Rectal smooth muscle tissue (tissue), 1 donor: ENCODE measurements at regions not wholly inside any gene's neighbourhood (a gene's known extent, or its start where the extent isn't known, plus 50 kb on each side); places are given as distances from the start of the nearest gene placed in this dataset.

Experiments used
- H3K27ac ChIP-seq: one replicate; pipeline ENCODE4 v1.7.0; 2013; ENCODE audit warnings: low read depth, low read length, inconsistent platforms
- H3K27me3 ChIP-seq: one replicate; pipeline ENCODE4 v1.7.0; 2013; ENCODE audit warnings: low read length; ENCODE audit not compliant: control insufficient read depth, insufficient read depth
- H3K36me3 ChIP-seq: one replicate; pipeline ENCODE4 v1.7.0; 2013; ENCODE audit warnings: low read length; ENCODE audit not compliant: control insufficient read depth, insufficient read depth
- H3K4me1 ChIP-seq: one replicate; pipeline ENCODE4 v1.7.0; 2013; ENCODE audit warnings: low read length; ENCODE audit not compliant: control insufficient read depth, insufficient read depth
- H3K4me3 ChIP-seq: one replicate; pipeline ENCODE4 v1.7.0; 2013; ENCODE audit warnings: low read length
- H3K9ac ChIP-seq: one replicate; pipeline ENCODE4 v1.7.0; 2013; ENCODE audit warnings: low read length

GRCh38 chr12:91434081-91434480 lies 251.5 kb upstream of the DCN start:
- Histone ChIP-seq H3K27ac (no peak overlapping the region), H3K36me3 (no peaks in the 10 kb centered on the region), H3K9ac (no peak overlapping the region), H3K27me3 (no peaks in the 10 kb centered on the region), H3K4me3 (no peak overlapping the region), H3K4me1 (no peaks in the 10 kb centered on the region)

- H3K9ac ChIP-seq = no peak overlapping the region
- no peaks in the 10 kb centered on the region for H3K27me3 ChIP-seq
- H3K4me1 ChIP-seq = no peaks in the 10 kb centered on the region
- H3K4me3 ChIP-seq = no peak overlapping the region
- no peaks in the 10 kb centered on the region for H3K36me3 ChIP-seq
- no peak overlapping the region for H3K27ac ChIP-seq
Measured at GRCh38 chr12:91432755-91433154, 250.1 kb upstream of the DCN start.

- no peaks in the 10 kb centered on the region for H3K4me1 ChIP-seq
- H3K27me3 ChIP-seq = no peaks in the 10 kb centered on the region
- H3K4me3 ChIP-seq = no peak overlapping the region
- no peak overlapping the region for H3K27ac ChIP-seq
- no peaks in the 10 kb centered on the region for H3K36me3 ChIP-seq
- H3K9ac ChIP-seq = no peak overlapping the region
Measured at GRCh38 chr12:91432089-91432488, 249.5 kb upstream of the DCN start.

- Histone ChIP-seq H3K4me1 (no peaks in the 10 kb centered on the region), H3K9ac (no peak overlapping the region), H3K4me3 (no peak overlapping the region), H3K27ac (no peak overlapping the region), H3K27me3 (no peaks in the 10 kb centered on the region), H3K36me3 (no peaks in the 10 kb centered on the region)
Measured at GRCh38 chr12:91424506-91424905, 241.9 kb upstream of the DCN start.

GRCh38 chr12:91423693-91424050 lies 241.1 kb upstream of the DCN start:
- Histone ChIP-seq H3K36me3 (no peaks in the 10 kb centered on the region), H3K27ac (no peak overlapping the region), H3K9ac (no peak overlapping the region), H3K4me3 (no peak overlapping the region), H3K27me3 (no peaks in the 10 kb centered on the region), H3K4me1 (no peaks in the 10 kb centered on the region)

- no peak overlapping the region for H3K4me3 ChIP-seq
- H3K27me3 ChIP-seq = no peaks in the 10 kb centered on the region
- H3K9ac ChIP-seq = no peak overlapping the region
- no peak overlapping the region for H3K27ac ChIP-seq
- no peaks in the 10 kb centered on the region for H3K36me3 ChIP-seq
- H3K4me1 ChIP-seq = no peaks in the 10 kb centered on the region
Measured at GRCh38 chr12:91422811-91423692, 240.4 kb upstream of the DCN start.

- Histone ChIP-seq H3K4me1 (no peaks in the 10 kb centered on the region), H3K9ac (no peak overlapping the region), H3K27ac (no peak overlapping the region)
Measured at GRCh38 chr12:91422127-91422526, 239.5 kb upstream of the DCN start.

GRCh38 chr12:91419809-91420208 lies 237.2 kb upstream of the DCN start:
- Histone ChIP-seq H3K4me1 (no peaks in the 10 kb centered on the region), H3K36me3 (no peaks in the 10 kb centered on the region), H3K27me3 (no peaks in the 10 kb centered on the region), H3K9ac (no peak overlapping the region), H3K4me3 (no peak overlapping the region), H3K27ac (no peak overlapping the region)

More at GRCh38 chr12:91422127-91422526, 239.5 kb upstream of the DCN start:
- Histone ChIP-seq H3K27me3 (no peaks in the 10 kb centered on the region), H3K4me3 (no peak overlapping the region), H3K36me3 (no peaks in the 10 kb centered on the region)

GRCh38 chr12:91418221-91419090 lies 235.8 kb upstream of the DCN start:
- Histone ChIP-seq H3K4me3 (no peak overlapping the region), H3K36me3 (no peaks in the 10 kb centered on the region), H3K27me3 (no peaks in the 10 kb centered on the region), H3K27ac (no peak overlapping the region), H3K4me1 (no peaks in the 10 kb centered on the region), H3K9ac (no peak overlapping the region)

- Histone ChIP-seq H3K27ac (no peak overlapping the region), H3K4me3 (no peak overlapping the region), H3K4me1 (no peaks in the 10 kb centered on the region), H3K36me3 (no peaks in the 10 kb centered on the region), H3K9ac (no peak overlapping the region), H3K27me3 (no peaks in the 10 kb centered on the region)
Measured at GRCh38 chr12:91417650-91418049, 235.0 kb upstream of the DCN start.

- no peak overlapping the region for H3K4me3 ChIP-seq
- H3K36me3 ChIP-seq = no peaks in the 10 kb centered on the region
- no peaks in the 10 kb centered on the region for H3K4me1 ChIP-seq
- H3K9ac ChIP-seq = no peak overlapping the region
- H3K27ac ChIP-seq = no peak overlapping the region
- no peaks in the 10 kb centered on the region for H3K27me3 ChIP-seq
Measured at GRCh38 chr12:91414636-91415035, 232.0 kb upstream of the DCN start.

- no peak overlapping the region for H3K4me3 ChIP-seq
- no peaks in the 10 kb centered on the region for H3K27me3 ChIP-seq
- H3K27ac ChIP-seq = no peak overlapping the region
- H3K36me3 ChIP-seq = no peaks in the 10 kb centered on the region
- H3K9ac ChIP-seq = no peak overlapping the region
- no peaks in the 10 kb centered on the region for H3K4me1 ChIP-seq
Measured at GRCh38 chr12:91413581-91414546, 231.2 kb upstream of the DCN start.
